Fibroblast of villous mesenchyme (primary cell): ENCODE measurements at regions not wholly inside any gene's neighbourhood (a gene's known extent, or its start where the extent isn't known, plus 50 kb on each side); places are given as distances from the start of the nearest gene placed in this dataset.

Experiments used
- DNase-seq: peaks from one replicate; pipeline ENCODE4 v3.0.0-alpha.2; 2010; ENCODE audit warnings: low read depth
- H3K4me3 ChIP-seq: 2 replicates; pipeline ENCODE4 v1.5.1; 2011; ENCODE audit warnings: low read depth, mild to moderate bottlenecking, low read length
- CTCF ChIP-seq: IDR thresholded peaks from 2 replicates; pipeline ENCODE4 v1.5.1; 2012; ENCODE audit warnings: low read depth, mild to moderate bottlenecking, low read length; ENCODE audit not compliant: insufficient read depth

GRCh38 chr14:103267226-103267910 is 66.7 kb upstream of the EIF5 start:
- DNase-seq: no peak
- H3K4me3 ChIP-seq: no peak overlapping the region
- no peak for TF ChIP-seq CTCF

DNA sequence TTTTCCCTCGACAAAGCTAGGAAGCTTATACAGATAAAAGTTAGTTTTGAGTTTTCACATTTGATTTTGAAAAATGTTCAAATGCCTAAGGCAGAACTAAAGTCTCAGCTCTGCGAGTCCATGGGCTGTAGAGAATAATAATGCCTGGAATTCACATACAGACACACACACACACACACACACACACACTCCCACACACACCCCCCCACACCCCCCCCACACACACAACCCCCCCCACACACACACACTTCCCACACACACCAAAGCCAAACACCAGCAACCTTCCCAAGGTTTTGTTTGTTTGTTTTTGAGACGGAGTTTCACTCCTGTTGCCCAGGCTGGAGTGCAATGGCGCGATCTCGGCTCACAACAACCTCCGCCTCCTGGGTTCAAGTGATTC is 62.8 kb upstream of the EIF5 start:
- no peak overlapping the region for H3K4me3 ChIP-seq
- no peak for DNase-seq
- no peak for TF ChIP-seq CTCF

GRCh38 chr14:103273145-103273744 is 60.8 kb upstream of the EIF5 start:
- H3K4me3 ChIP-seq: peak overlapping the region; percentile 23
- no peak for DNase-seq
- TF ChIP-seq CTCF: no peak

DNA sequence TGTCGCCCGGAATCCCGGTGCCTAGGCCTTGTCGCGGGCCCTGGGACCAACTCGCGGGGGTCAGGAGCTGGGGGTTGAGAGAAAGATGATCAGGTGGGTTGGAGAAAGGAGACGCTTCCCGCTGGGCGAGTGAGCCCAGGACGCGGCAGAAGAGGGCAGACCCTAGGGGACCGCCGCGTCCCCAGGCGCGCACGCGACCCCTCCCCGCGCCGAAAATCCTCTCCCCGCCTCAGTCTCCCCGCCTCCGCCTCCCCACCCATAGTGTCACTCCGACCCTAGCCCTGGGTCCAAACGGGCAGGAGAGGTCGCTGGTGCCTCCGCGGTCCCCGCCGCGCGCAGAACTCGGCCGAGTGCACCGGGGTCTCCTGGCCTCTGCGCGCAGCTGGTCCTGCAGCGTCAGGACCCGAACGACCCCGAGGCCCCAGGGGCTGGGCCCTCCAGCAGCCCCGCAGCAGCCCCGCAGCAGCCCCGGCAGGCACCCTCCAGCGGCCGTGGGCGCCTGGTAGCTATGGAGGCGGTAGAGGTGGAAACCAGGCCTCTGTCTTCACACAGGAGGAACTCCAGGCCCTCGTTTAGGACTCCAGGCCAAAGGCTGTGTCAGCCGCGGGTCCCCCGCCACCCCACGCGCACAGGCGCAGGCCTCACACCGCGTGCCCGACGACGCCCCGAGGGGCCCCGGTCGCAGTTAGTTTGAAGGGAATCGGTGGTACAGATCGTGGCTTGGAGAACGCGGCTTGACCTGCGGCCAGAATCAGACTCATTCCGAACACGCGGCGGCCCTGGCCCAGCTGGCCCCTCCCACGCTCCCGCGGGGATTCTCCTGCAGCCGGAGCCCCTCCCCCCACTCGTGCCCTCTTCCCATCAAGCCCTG is 60.1 kb upstream of the EIF5 start:
- peak overlapping the region; percentile 23 for H3K4me3 ChIP-seq
- DNase-seq: no peak
- TF ChIP-seq CTCF: no peak

GRCh38 chr14:103275000-103275399 is 59.0 kb upstream of the EIF5 start:
- no peak for DNase-seq
- TF ChIP-seq CTCF: no peak
- H3K4me3 ChIP-seq: no peak overlapping the region

- TF ChIP-seq CTCF: no peak
- DNase-seq: no peak
- no peak overlapping the region for H3K4me3 ChIP-seq
Observed at GRCh38 chr14:103277931-103278330, 56.1 kb upstream of the EIF5 start.
